OCI-LY3 (cell line): ENCODE measurements at regions not wholly inside any gene's neighbourhood (a gene's known extent, or its start where the extent isn't known, plus 50 kb on each side); places are given as distances from the start of the nearest gene placed in this dataset.

Experiments
- EZH2phosphoT487 ChIP-seq: fragments of 200-600 bp; shearing (Covaris generic); IDR thresholded peaks from 2 replicates; pipeline ENCODE4 v1.6.1; 2018; ENCODE audit warnings: antibody characterized with exemption, mixed run types, low read depth
- TF ChIP-seq, protein P1 (sequence below): fragments of 200-600, 300-600 bp; sonication (generic); IDR thresholded peaks from 2 replicates; pipeline ENCODE4 v1.5.1; 2014; ENCODE audit warnings: antibody characterized with exemption, low read length, low read depth

DNA sequence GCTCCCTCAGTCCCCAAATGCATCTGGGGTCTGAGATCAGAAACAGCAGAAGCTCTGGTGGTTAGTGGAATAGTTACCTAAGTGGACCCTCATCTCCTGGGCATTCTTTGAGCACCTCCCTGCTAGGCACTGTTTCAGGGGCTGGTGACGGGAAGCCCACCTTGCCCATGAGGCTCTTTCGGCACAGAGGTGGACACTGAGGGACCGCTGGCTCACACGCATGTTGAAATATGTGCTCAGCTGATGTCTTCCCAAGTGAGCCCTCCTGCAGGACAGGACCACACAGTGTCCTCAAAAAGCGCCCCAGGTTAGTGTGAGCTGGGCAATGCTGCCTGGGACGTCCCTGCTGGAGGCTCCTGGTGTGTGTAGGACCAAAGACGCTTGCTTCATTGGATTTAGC is 1379.9 kb downstream of the TBC1D22A start:
- TF ChIP-seq, protein P1, sequence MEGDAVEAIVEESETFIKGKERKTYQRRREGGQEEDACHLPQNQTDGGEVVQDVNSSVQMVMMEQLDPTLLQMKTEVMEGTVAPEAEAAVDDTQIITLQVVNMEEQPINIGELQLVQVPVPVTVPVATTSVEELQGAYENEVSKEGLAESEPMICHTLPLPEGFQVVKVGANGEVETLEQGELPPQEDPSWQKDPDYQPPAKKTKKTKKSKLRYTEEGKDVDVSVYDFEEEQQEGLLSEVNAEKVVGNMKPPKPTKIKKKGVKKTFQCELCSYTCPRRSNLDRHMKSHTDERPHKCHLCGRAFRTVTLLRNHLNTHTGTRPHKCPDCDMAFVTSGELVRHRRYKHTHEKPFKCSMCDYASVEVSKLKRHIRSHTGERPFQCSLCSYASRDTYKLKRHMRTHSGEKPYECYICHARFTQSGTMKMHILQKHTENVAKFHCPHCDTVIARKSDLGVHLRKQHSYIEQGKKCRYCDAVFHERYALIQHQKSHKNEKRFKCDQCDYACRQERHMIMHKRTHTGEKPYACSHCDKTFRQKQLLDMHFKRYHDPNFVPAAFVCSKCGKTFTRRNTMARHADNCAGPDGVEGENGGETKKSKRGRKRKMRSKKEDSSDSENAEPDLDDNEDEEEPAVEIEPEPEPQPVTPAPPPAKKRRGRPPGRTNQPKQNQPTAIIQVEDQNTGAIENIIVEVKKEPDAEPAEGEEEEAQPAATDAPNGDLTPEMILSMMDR, result no peak
- TF ChIP-seq EZH2phosphoT487, result no peak
